ENCODE measurements at regions not wholly inside any gene's neighbourhood (a gene's known extent, or its start where the extent isn't known, plus 50 kb on each side); places are given as distances from the start of the nearest gene placed in this dataset.
A peak's percentile ranks its signal among the peaks of the same experiment; 100 is the strongest.

GRCh38 chr10:4661511-4662255 lies 164.3 kb upstream of the AKR1E2 start:
- Mint-ChIP-seq H3K27ac (ENCODE audit: unreplicated experiment) (peak overlapping the region; percentile 98), H3K27me3 (ENCODE audit: unreplicated experiment) (no peaks in the 10 kb centered on the region), H3K9me3 (ENCODE audit: unreplicated experiment) (no peaks in the 10 kb centered on the region), H3K36me3 (ENCODE audit: unreplicated experiment) (no peaks in the 10 kb centered on the region), H3K4me3 (ENCODE audit: unreplicated experiment) (no peak overlapping the region), H3K4me1 (ENCODE audit: unreplicated experiment) (peaks cover 49% of the 10 kb centered on the region)
- no peak for TF ChIP-seq CTCF (IDR thresholded peaks at IDR 0.05)
- DNase-seq (ENCODE audit: extremely low spot score, unreplicated experiment) = no peak

GRCh38 chr10:4658777-4659176 lies 167.2 kb upstream of the AKR1E2 start:
- no peak overlapping the region for H3K4me3 Mint-ChIP-seq (ENCODE audit: unreplicated experiment)
- H3K27me3 Mint-ChIP-seq (ENCODE audit: unreplicated experiment) = no peaks in the 10 kb centered on the region
- H3K27ac Mint-ChIP-seq (ENCODE audit: unreplicated experiment) = peak overlapping the region; percentile 27
- no peak for DNase-seq (ENCODE audit: extremely low spot score, unreplicated experiment)
- no peak for TF ChIP-seq CTCF (IDR thresholded peaks at IDR 0.05)
- H3K9me3 Mint-ChIP-seq (ENCODE audit: unreplicated experiment) = no peaks in the 10 kb centered on the region
- H3K4me1 Mint-ChIP-seq (ENCODE audit: unreplicated experiment) = peaks cover 47% of the 10 kb centered on the region
- H3K36me3 Mint-ChIP-seq (ENCODE audit: unreplicated experiment) = no peaks in the 10 kb centered on the region

GRCh38 chr10:4656576-4657194 lies 169.3 kb upstream of the AKR1E2 start:
- Mint-ChIP-seq H3K4me1 (ENCODE audit: unreplicated experiment) (peaks cover 42% of the 10 kb centered on the region), H3K4me3 (ENCODE audit: unreplicated experiment) (no peak overlapping the region), H3K9me3 (ENCODE audit: unreplicated experiment) (no peaks in the 10 kb centered on the region), H3K36me3 (ENCODE audit: unreplicated experiment) (no peaks in the 10 kb centered on the region), H3K27ac (ENCODE audit: unreplicated experiment) (no peak overlapping the region), H3K27me3 (ENCODE audit: unreplicated experiment) (no peaks in the 10 kb centered on the region)
- TF ChIP-seq CTCF (IDR thresholded peaks at IDR 0.05) = peak; percentile 96
- DNase-seq (ENCODE audit: extremely low spot score, unreplicated experiment) = no peak

GRCh38 chr10:4655879-4656278 lies 170.1 kb upstream of the AKR1E2 start:
- Mint-ChIP-seq H3K4me3 (ENCODE audit: unreplicated experiment) (no peak overlapping the region), H3K27me3 (ENCODE audit: unreplicated experiment) (no peaks in the 10 kb centered on the region), H3K36me3 (ENCODE audit: unreplicated experiment) (no peaks in the 10 kb centered on the region), H3K4me1 (ENCODE audit: unreplicated experiment) (peaks cover 44% of the 10 kb centered on the region), H3K27ac (ENCODE audit: unreplicated experiment) (no peak overlapping the region), H3K9me3 (ENCODE audit: unreplicated experiment) (no peaks in the 10 kb centered on the region)
- DNase-seq (ENCODE audit: extremely low spot score, unreplicated experiment) = no peak
- no peak for TF ChIP-seq CTCF (IDR thresholded peaks at IDR 0.05)

- Mint-ChIP-seq H3K4me3 (ENCODE audit: unreplicated experiment) (no peak overlapping the region), H3K27me3 (ENCODE audit: unreplicated experiment) (no peaks in the 10 kb centered on the region), H3K27ac (ENCODE audit: unreplicated experiment) (no peak overlapping the region), H3K9me3 (ENCODE audit: unreplicated experiment) (no peaks in the 10 kb centered on the region), H3K4me1 (ENCODE audit: unreplicated experiment) (peaks cover 44% of the 10 kb centered on the region), H3K36me3 (ENCODE audit: unreplicated experiment) (no peaks in the 10 kb centered on the region)
- no peak for DNase-seq (ENCODE audit: extremely low spot score, unreplicated experiment)
- no peak for TF ChIP-seq CTCF (IDR thresholded peaks at IDR 0.05)
These were observed 170.6 kb upstream of the AKR1E2 start for GRCh38 chr10:4655406-4655805.

Measured in osteocyte (in vitro differentiated cells).